Calu3 (cell line): ENCODE measurements at regions not wholly inside any gene's neighbourhood (a gene's known extent, or its start where the extent isn't known, plus 50 kb on each side); places are given as distances from the start of the nearest gene placed in this dataset.

Source experiments
- BruUV-seq: library from RNA; stranded (reverse); fragments of 400-500 nt; replicated peaks from 2 replicates; lab custom pipeline; 2021; lab: Mats Ljungman, UMichigan
- CTCF ChIA-PET: fragments of 300-600 bp; sonication (Branson Sonifier 250); formaldehyde crosslinking; loops from one replicate; lab custom pipeline; 2022; ENCODE audit warnings: antibody characterized with exemption; lab: Charles Lee
- DNase-seq: peaks from one replicate; pipeline ENCODE4 v3.0.0; 2022
- H3K27ac Mint-ChIP-seq: one replicate; pipeline ENCODE4 v1.8.0; 2022; ENCODE audit warnings: mixed read lengths; ENCODE audit not compliant: unreplicated experiment
- H3K27me3 Mint-ChIP-seq: one replicate; pipeline ENCODE4 v1.8.0; 2022; ENCODE audit warnings: mixed read lengths; ENCODE audit not compliant: unreplicated experiment
- H3K36me3 Mint-ChIP-seq: one replicate; pipeline ENCODE4 v1.8.0; 2022; ENCODE audit warnings: mild to moderate bottlenecking, moderate library complexity, mixed read lengths; ENCODE audit not compliant: insufficient read depth, unreplicated experiment
- H3K4me1 Mint-ChIP-seq: one replicate; pipeline ENCODE4 v1.8.0; 2022; ENCODE audit warnings: mild to moderate bottlenecking, low read depth, mixed read lengths; ENCODE audit not compliant: unreplicated experiment
- H3K4me3 Mint-ChIP-seq: one replicate; pipeline ENCODE4 v1.8.0; 2022; ENCODE audit warnings: mild to moderate bottlenecking, low read depth, moderate library complexity, mixed read lengths; ENCODE audit not compliant: unreplicated experiment
- H3K9me3 Mint-ChIP-seq: one replicate; pipeline ENCODE4 v1.8.0; 2022; ENCODE audit warnings: low read depth, mixed read lengths; ENCODE audit not compliant: unreplicated experiment
- intact Hi-C: fragments of 100-400 bp; cut with micrococcal nuclease; formaldehyde crosslinking; loops from one replicate; pipeline ENCODE4 v1.10.0; 2022; ENCODE audit not compliant: unreplicated experiment
- TF ChIP-seq, protein P1 (sequence below): fragments of 200-600 bp; IDR thresholded peaks from one replicate; pipeline ENCODE4 v1.8.0; 2022; ENCODE audit warnings: antibody characterized with exemption; ENCODE audit not compliant: unreplicated experiment

DNA sequence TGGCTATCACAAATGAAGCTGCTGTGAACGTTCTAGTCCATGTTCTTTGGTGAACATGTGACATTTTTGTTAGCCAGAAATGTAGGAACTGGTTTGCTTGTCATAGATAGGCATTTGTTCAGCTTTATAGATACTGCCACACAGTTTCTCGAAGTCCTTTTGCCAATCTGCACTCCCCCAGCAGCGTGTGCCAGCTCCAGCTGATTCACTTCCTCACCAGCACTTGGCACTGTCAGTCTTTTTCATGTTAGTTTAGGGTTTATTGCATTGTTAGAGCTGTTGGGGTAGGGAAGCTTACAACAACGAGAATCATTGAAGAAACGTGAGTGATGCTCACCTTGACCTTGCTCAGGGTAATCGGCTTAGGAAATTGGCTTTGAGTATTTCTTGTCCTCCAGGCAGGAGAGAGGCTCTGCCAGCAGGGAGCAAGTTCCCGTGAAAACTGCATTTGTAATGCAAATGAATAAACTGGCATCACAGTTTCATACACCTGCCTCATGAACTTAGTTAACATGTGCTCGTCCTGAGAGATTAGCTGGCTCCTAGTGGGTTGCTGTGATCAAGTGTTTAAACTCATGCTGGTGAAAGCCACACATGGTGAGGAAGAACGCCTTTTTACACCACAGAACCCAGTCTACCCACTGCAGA, 83.9 kb downstream of the ING1 start:
- CTCF ChIA-PET, result no interaction called here
- Mint-ChIP-seq H3K27me3 (peaks cover 28% of the 10 kb centered on the region), H3K9me3 (no peaks in the 10 kb centered on the region), H3K4me3 (no peak overlapping the region), H3K27ac (no peak overlapping the region), H3K4me1 (no peaks in the 10 kb centered on the region), H3K36me3 (no peaks in the 10 kb centered on the region)
- no peak for DNase-seq
- BruUV-seq, result no TSS peak
- intact Hi-C loops, result no loop called here
- TF ChIP-seq, protein P1, sequence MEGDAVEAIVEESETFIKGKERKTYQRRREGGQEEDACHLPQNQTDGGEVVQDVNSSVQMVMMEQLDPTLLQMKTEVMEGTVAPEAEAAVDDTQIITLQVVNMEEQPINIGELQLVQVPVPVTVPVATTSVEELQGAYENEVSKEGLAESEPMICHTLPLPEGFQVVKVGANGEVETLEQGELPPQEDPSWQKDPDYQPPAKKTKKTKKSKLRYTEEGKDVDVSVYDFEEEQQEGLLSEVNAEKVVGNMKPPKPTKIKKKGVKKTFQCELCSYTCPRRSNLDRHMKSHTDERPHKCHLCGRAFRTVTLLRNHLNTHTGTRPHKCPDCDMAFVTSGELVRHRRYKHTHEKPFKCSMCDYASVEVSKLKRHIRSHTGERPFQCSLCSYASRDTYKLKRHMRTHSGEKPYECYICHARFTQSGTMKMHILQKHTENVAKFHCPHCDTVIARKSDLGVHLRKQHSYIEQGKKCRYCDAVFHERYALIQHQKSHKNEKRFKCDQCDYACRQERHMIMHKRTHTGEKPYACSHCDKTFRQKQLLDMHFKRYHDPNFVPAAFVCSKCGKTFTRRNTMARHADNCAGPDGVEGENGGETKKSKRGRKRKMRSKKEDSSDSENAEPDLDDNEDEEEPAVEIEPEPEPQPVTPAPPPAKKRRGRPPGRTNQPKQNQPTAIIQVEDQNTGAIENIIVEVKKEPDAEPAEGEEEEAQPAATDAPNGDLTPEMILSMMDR, result no peak

DNA sequence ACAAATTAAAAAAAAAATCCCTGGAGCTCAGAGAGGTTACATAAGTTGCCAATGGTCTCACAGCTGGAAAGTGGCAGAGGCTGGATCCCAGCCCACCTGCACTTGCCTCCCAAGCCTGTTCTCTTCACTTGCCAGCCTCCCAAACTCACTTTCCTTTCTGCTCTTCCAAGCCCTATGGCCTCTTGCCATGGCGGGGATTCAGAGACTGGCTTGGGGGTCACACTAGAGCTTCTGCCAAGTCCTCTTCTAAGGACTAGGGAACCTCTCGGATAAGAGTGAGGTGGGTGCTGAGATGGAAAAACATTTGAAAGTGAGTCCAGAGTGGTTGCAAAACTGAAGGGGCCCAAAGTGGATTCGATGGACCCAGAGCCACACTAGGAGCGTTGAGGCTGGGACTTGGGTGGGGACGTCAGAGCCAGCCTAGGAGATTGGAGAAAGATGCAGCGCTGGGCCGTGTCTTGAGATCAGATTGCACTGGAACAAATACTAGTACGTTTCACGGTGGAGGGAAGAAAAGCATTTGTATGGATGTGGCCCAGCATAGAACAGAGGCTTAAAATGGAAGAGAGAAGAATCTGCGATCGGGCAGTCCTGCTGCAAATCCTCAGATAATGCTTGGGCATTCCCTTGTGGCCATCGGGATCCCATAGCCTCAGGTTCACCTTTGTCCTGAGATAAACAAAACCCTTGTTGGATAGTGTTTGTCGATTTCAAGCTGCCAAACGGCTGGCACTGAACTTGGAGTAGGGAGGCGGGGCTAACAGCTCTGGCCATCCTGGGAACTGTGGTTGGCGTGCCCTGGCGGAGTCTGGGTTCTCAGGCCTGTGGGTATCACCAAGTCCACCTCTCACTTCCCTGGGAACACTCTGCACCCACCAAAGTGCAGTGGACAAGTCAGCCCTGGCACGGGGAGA, 84.8 kb downstream of the ING1 start:
- intact Hi-C loops, result no loop called here

DNA sequence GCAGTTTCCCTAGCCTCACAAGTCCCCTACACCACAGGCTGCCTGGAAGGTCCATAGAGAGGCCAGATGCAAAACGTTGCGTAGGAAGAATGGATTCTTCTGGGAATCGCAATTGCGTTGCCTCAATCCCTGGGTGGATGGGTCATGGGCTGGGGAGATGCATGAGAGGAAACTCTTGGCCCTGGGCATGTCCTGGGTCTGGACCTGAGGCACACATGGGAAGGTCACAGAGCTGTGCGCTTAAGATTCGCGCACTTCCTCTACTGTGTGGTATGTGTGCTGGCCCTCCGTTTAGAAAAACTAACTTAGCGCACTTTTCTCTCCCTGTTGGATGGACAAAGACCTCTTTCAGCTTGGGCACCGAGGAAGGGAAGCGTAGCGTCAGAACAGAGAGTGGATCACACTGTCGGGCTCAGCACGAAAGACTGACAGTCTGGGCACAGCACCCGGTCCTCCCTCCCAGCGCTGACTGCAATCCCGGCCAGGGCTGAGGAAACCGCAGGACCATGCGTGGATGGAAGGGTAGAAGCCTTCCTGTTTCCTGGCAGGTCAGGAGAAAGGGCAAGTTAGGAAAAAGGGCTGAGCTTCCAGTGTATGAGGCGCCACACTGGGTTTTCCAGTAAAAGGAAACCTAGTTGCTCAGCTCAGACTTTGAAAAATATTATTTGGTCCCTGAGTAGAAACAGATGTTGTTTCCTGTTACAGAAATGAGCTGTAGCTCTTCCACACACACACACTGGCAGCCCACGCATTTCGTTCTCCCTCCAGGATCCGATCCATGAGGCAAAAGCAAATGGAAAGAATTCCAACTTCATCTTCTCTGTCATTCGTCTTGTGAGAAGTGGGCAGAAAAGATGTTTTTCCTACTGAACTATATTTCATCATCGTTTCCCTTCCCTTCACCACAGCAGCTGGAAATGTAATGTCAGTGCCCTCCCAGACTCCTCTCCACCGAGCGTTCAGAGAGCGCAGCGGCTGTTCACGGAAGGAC, 86.0 kb downstream of the ING1 start:
- CTCF ChIA-PET, result no interaction called here
- Mint-ChIP-seq H3K9me3 (no peaks in the 10 kb centered on the region), H3K4me1 (no peaks in the 10 kb centered on the region), H3K27me3 (peaks cover 28% of the 10 kb centered on the region), H3K4me3 (no peak overlapping the region), H3K27ac (no peak overlapping the region), H3K36me3 (no peaks in the 10 kb centered on the region)
- no TSS peak for BruUV-seq
- TF ChIP-seq, protein P1, result no peak
- intact Hi-C loops, result no loop called here
- DNase-seq, result no peak

More for the DNA sequence above, 84.8 kb downstream of the ING1 start:
- Mint-ChIP-seq H3K27me3 (peaks cover 28% of the 10 kb centered on the region), H3K4me3 (no peak overlapping the region), H3K4me1 (no peaks in the 10 kb centered on the region), H3K36me3 (no peaks in the 10 kb centered on the region), H3K9me3 (no peaks in the 10 kb centered on the region), H3K27ac (no peak overlapping the region)
- TF ChIP-seq, protein P1, result no peak
- DNase-seq, result no peak
- CTCF ChIA-PET, result no interaction called here
- BruUV-seq, result no TSS peak

DNA sequence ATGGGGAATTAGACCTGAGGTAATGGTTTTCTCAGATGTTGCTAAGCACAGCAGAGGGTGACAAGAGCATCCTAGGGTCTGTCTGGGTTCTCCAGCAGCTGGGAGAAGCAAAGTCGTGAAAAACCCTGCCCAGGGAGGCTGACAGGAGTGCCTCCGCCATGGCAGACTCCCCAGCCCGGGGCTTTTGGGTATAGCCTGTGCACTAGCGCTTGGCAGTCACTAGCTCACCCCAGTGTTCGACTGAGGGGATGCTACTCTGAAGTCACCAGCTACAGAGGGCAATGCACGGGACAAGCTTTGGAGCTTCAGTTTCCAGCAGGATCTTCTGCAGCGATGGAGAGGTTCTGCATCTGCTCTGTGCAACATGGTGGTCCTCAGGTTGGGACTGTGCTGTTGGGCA, 87.5 kb downstream of the ING1 start:
- no peaks in the 10 kb centered on the region for H3K36me3 Mint-ChIP-seq
- H3K27ac Mint-ChIP-seq, result no peak overlapping the region
- intact Hi-C loops, result no loop called here
- no peaks in the 10 kb centered on the region for H3K9me3 Mint-ChIP-seq
- H3K4me3 Mint-ChIP-seq, result no peak overlapping the region
- H3K27me3 Mint-ChIP-seq, result peaks cover 28% of the 10 kb centered on the region
- TF ChIP-seq, protein P1, result no peak
- CTCF ChIA-PET, result no interaction called here
- no peaks in the 10 kb centered on the region for H3K4me1 Mint-ChIP-seq
- BruUV-seq, result no TSS peak
- DNase-seq, result no peak
